Adrenal gland (tissue), 9 donors: ENCODE measurements at regions not wholly inside any gene's neighbourhood (a gene's known extent, or its start where the extent isn't known, plus 50 kb on each side); places are given as distances from the start of the nearest gene placed in this dataset.
"Not testable (repeated sequence)": the region's sequence is repeated elsewhere in the genome, so short reads cannot be mapped to it uniquely, and the experiment has no call there.

Experiments
- DNase-seq, 7 donors: peaks; one replicate each; pipeline ENCODE4 v3.0.0-alpha.2; 2019 to 2020
- H3K27ac ChIP-seq, 5 donors: fragments of 200-600 bp; sonication (generic) in 4 of 5; 1 replicate in 3 of 5; 2 replicates in 2 of 5; pipeline versions ENCODE4 v1.5.1 to v1.8.0; 2016 to 2020; ENCODE audit warnings: mild to moderate bottlenecking in 1 of 5
- H3K27me3 ChIP-seq: fragments of 200-600 bp; 2 replicates; pipeline ENCODE4 v1.8.0; 2021
- H3K36me3 ChIP-seq, 2 donors: fragments of 200-600 bp; replicated peaks in 1 of 2; 1 replicate in 1 of 2; 2 replicates in 1 of 2; pipeline versions ENCODE4 v1.5.1 to v1.8.0; 2018 to 2022
- H3K4me1 ChIP-seq, 2 donors: fragments of 200-600 bp; replicated peaks in 1 of 2; 1 replicate in 1 of 2; 2 replicates in 1 of 2; pipeline versions ENCODE4 v1.5.1 to v1.8.0; 2018 to 2021
- H3K4me3 ChIP-seq, 4 donors: fragments of 200-600 bp; sonication (generic) in 3 of 4; one replicate each; pipeline ENCODE4 v1.5.1; 2016 to 2018
- H3K9me3 ChIP-seq, 3 donors: fragments of 200-600 bp; sonication (generic) in 1 of 3; replicated peaks in 1 of 3; 1 replicate in 2 of 3; 2 replicates in 1 of 3; pipeline versions ENCODE4 v1.5.1 to v1.8.0; 2016 to 2021
- CTCF ChIP-seq, 6 experiments: fragments of 450-650 bp in 4 of 6; fragments of 200-600 bp in 2 of 6; sonication (generic) in 1 of 6; IDR thresholded peaks; 1 replicate in 5 of 6; 2 replicates in 1 of 6; pipeline versions ENCODE4 v1.5.1 to v1.8.0; 2016 to 2021; ENCODE audit warnings: antibody characterized with exemption in 6 of 6, mild to moderate bottlenecking in 2 of 6, moderate library complexity in 1 of 6
- POLR2A ChIP-seq, 2 donors: fragments of 450-650 bp; IDR thresholded peaks; one replicate each; pipeline ENCODE4 v1.6.1; 2017; ENCODE audit warnings: antibody characterized with exemption in 2 of 2, mild to moderate bottlenecking in 2 of 2, moderate library complexity in 1 of 2
- WGBS, 4 donors: extraction: QIAGEN DNeasy Blood & Tissue Kit in 2 of 4; methylation state at CpG; one replicate each; pipeline versions ENCODE4 v1.1.5 to v1.1.7; 2013 to 2017; 5-methylcytosine and 5-hydroxymethylcytosine counted together
- intact Hi-C, 2 donors: fragments of 100-400 bp; cut with DNase I; formaldehyde crosslinking; loops; one replicate each; pipeline versions ENCODE4 v1.14.1 to v1.15.0; 2022 to 2023
- donor health status: healthy with polysubstance abuse.
- donor health status: Bipolar disorder and iron deficiency.
- donor health status: DM: yes; HTN: yes; CAD: no.
- donor health status: DM: no; HTN: no; CAD: no.
- donor health status: DM: no; HTN: no; CAD: no.

GRCh38 chr1:91199988-91200387 lies 178.2 kb upstream of the ZNF644 start:
- Histone ChIP-seq H3K4me3 (no peak overlapping the region), H3K27ac (no peak overlapping the region), H3K27me3 (no peaks in the 10 kb centered on the region), H3K36me3 (no peaks in the 10 kb centered on the region), H3K4me1 (no peaks in the 10 kb centered on the region), H3K9me3 (no peaks in the 10 kb centered on the region)
- no peak for DNase-seq
- WGBS, 4 donors = 65 to 69% (median 69%) methylated on average over 6 of the region's 6 CpGs
- intact Hi-C loops = no loop called here
- no peak for TF ChIP-seq CTCF (IDR thresholded peaks at IDR 0.05)
- TF ChIP-seq POLR2A (IDR thresholded peaks at IDR 0.05) = no peak

DNA sequence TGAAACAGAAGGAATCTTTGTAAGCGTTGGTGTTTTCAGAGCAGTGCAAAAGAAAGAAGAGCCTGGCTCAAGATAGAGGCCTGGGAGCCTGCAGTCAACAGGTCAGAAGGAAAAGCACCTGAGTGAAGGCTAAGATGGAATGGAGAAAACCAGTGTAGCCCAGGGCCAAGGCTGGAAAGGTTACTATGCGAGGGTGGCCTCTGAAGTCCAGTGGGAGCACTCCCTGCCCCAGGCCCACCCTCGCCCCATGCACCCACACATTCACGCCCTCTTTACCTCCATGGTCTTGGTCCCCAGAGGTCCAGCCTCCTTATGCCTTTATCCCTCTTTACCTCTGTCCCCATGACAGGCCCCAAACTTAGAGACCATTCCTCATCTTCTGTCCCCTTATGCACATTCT lies 169.2 kb upstream of the ZNF644 start:
- H3K4me1 ChIP-seq = no peaks in the 10 kb centered on the region
- intact Hi-C loops = no loop called here
- no peak for DNase-seq
- TF ChIP-seq POLR2A (IDR thresholded peaks at IDR 0.05) = no peak
- TF ChIP-seq CTCF (IDR thresholded peaks at IDR 0.05) = no peak
- peaks cover 4% of the 10 kb centered on the region for H3K27me3 ChIP-seq
- H3K27ac ChIP-seq = no peak overlapping the region
- no peak overlapping the region for H3K4me3 ChIP-seq
- no peaks in the 10 kb centered on the region for H3K36me3 ChIP-seq
- WGBS, 4 donors = 70 to 92% (median 80%) methylated on average over 4 of the region's 4 CpGs
- no peaks in the 10 kb centered on the region for H3K9me3 ChIP-seq

DNA sequence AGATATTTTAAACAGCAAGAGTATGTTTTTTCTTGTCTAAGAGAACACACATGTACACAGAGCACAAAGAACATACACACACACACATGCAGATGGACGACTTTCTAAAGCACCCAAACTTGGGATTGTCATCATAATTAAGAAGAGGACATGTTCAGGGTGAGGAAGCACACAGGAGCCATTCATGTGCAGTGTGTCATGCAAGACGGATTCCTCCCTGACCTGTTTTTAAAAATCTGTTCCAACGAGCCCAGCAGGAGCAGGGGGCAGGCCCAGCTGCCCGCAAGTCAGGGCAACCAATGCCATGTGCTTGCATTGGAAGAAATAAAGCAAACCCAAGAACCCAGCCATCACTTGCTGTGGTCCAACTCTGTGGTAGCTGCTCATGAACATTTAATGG lies 167.3 kb upstream of the ZNF644 start:
- H3K4me3 ChIP-seq = no peak overlapping the region
- no peaks in the 10 kb centered on the region for H3K9me3 ChIP-seq
- 41 to 55% (median 49%) methylated on average over 4 of the region's 4 CpGs for WGBS, 4 donors
- no peaks in the 10 kb centered on the region for H3K36me3 ChIP-seq
- no peak for DNase-seq
- no peaks in the 10 kb centered on the region for H3K4me1 ChIP-seq
- TF ChIP-seq POLR2A (IDR thresholded peaks at IDR 0.05) = no peak
- no peak for TF ChIP-seq CTCF (IDR thresholded peaks at IDR 0.05)
- no peak overlapping the region for H3K27ac ChIP-seq
- peaks cover 4% of the 10 kb centered on the region for H3K27me3 ChIP-seq
- intact Hi-C loops = no loop called here

- H3K27ac ChIP-seq, H3K36me3 ChIP-seq, H3K4me1 ChIP-seq, H3K9me3 ChIP-seq, H3K27me3 ChIP-seq, H3K4me3 ChIP-seq, DNase-seq, intact Hi-C loops: not testable (repeated sequence)
Observed at GRCh38 chr1:91182807-91183206, 161.0 kb upstream of the ZNF644 start.

DNA sequence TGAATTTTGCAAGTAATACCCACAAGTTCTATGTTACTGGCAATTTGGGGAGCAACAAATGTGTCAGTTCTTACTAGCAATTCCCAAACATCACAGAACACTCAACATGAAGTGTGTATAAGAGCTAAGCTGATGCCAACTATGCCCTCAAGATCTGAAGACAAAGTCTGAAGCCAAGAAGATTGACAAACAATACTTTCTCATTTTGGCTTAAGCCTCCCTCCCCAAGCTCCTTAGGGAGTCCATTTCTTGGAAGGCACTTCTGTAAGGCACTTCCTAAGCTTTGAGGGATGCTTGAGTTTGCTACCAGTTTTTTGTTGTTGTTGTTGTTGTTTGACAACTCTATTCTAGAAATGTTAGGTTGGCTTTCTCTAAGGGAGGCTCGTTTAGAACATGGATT lies 154.4 kb upstream of the ZNF644 start:
- no peaks in the 10 kb centered on the region for H3K4me1 ChIP-seq
- no peaks in the 10 kb centered on the region for H3K36me3 ChIP-seq
- TF ChIP-seq POLR2A (IDR thresholded peaks at IDR 0.05) (no peak), CTCF (IDR thresholded peaks at IDR 0.05) (no peak)
- 35 to 58% (median 53%) methylated on average over 1 of the region's 1 CpG for WGBS, 4 donors
- peaks cover 18% of the 10 kb centered on the region for H3K27me3 ChIP-seq
- H3K9me3 ChIP-seq = no peaks in the 10 kb centered on the region
- intact Hi-C loops = no loop called here
- H3K4me3 ChIP-seq = no peak overlapping the region
- DNase-seq = no peak
- H3K27ac ChIP-seq = no peak overlapping the region
